GM12878 (cell line): ENCODE measurements at regions not wholly inside any gene's neighbourhood (a gene's known extent, or its start where the extent isn't known, plus 50 kb on each side); places are given as distances from the start of the nearest gene placed in this dataset.

Experiments used
- ATAC-seq: fragments of 200-7000 bp; cut with Tn5 transposase; 3 replicates; pipeline ENCODE4 v1.9.1; 2020; ENCODE audit warnings: mild to moderate bottlenecking, moderate library complexity
- BruUV-seq: library from RNA; stranded (reverse); fragments of 400-500 nt; replicated peaks from 2 replicates; lab custom pipeline; 2021; lab: Mats Ljungman, UMichigan
- CTCF ChIA-PET: fragments of 300-600 bp; sonication (Branson Sonifier 250); formaldehyde crosslinking; extraction: SDS; loops from one replicate; lab custom pipeline; 2021; ENCODE audit warnings: inconsistent platforms; lab: Yijun Ruan, JAX
- POLR2A ChIA-PET: fragments of 350-600 bp; formaldehyde crosslinking; extraction: SDS; loops from one replicate; lab custom pipeline; 2021; ENCODE audit warnings: inconsistent platforms; lab: Charles Lee
- RAD21 ChIA-PET: fragments of 300-600 bp; sonication (Branson Sonifier 250); formaldehyde crosslinking; loops from one replicate; lab custom pipeline; 2023; ENCODE audit warnings: antibody characterized with exemption; ENCODE audit not compliant: unreplicated experiment; lab: Charles Lee
- SMC1A ChIA-PET: fragments of 300-600 bp; sonication (Branson Sonifier 250); formaldehyde crosslinking; loops from one replicate; lab custom pipeline; 2023; ENCODE audit not compliant: unreplicated experiment, uncharacterized antibody; lab: Charles Lee
- DNase-seq: peaks from one replicate; pipeline ENCODE4 v3.0.0-alpha.2; 2011; ENCODE audit warnings: low read depth, low spot score
- FAIRE-seq: peaks from 3 replicates; lab custom pipeline; 2011; peaks lifted over from hg19 to GRCh38; lab: Jason Lieb, UNC
- H2AFZ ChIP-seq: 2 replicates; pipeline ENCODE4 v1.6.0; 2011; ENCODE audit warnings: low read depth, low read length, control low read depth; ENCODE audit not compliant: control insufficient read depth
- H3K27ac ChIP-seq: 2 replicates; pipeline ENCODE4 v1.5.1; 2011; ENCODE audit warnings: control low read depth; ENCODE audit not compliant: control insufficient read depth, insufficient read depth
- H3K27me3 ChIP-seq, 2 experiments: replicated peaks in 1 of 2; 2 replicates each; pipeline versions ENCODE4 v1.6.0 to v1.6.1; 2011; ENCODE audit warnings: low read length in 1 of 2; ENCODE audit not compliant: control insufficient read depth in 2 of 2, insufficient read depth in 2 of 2
- H3K36me3 ChIP-seq, 2 experiments: 2 replicates each; pipeline ENCODE4 v1.5.1; 2011; ENCODE audit warnings: low read length in 1 of 2; ENCODE audit not compliant: control insufficient read depth in 2 of 2, insufficient read depth in 2 of 2
- H3K4me1 ChIP-seq: 2 replicates; pipeline ENCODE4 v1.6.1; 2011; ENCODE audit warnings: mild to moderate bottlenecking, low read length, moderate library complexity, mixed read lengths; ENCODE audit not compliant: control insufficient read depth, insufficient read depth
- H3K4me2 ChIP-seq: 2 replicates; pipeline ENCODE4 v1.6.0; 2011; ENCODE audit warnings: control low read depth; ENCODE audit not compliant: control insufficient read depth, insufficient read depth
- H3K4me3 ChIP-seq: fragments of 200-600 bp; sonication (generic); 2 replicates; pipeline ENCODE4 v1.5.1; 2016
- H3K79me2 ChIP-seq: 2 replicates; pipeline ENCODE4 v1.6.0; 2011; ENCODE audit warnings: low read length; ENCODE audit not compliant: control insufficient read depth, insufficient read depth
- H3K9ac ChIP-seq: 2 replicates; pipeline ENCODE4 v1.8.0; 2011; ENCODE audit warnings: low read length, control low read depth, mixed read lengths; ENCODE audit not compliant: control insufficient read depth, insufficient read depth
- H3K9me3 ChIP-seq: replicated peaks from 3 replicates; pipeline ENCODE4 v1.5.1; 2011; ENCODE audit warnings: mild to moderate bottlenecking, low read length; ENCODE audit not compliant: control insufficient read depth, insufficient read depth
- H4K20me1 ChIP-seq: 2 replicates; pipeline ENCODE4 v1.6.0; 2011; ENCODE audit not compliant: control insufficient read depth, insufficient read depth
- DPF2 ChIP-seq: fragments of 450-650 bp; IDR thresholded peaks from 2 replicates; pipeline ENCODE4 v1.6.1; 2017; ENCODE audit warnings: mild to moderate bottlenecking
- E2F4 ChIP-seq: IDR thresholded peaks from 2 replicates; pipeline ENCODE4 v1.6.1; 2012; ENCODE audit warnings: low read depth, low read length, improper control_type of control experiment
- GABPA ChIP-seq: IDR thresholded peaks from 2 replicates; pipeline ENCODE4 v1.6.1; 2014; ENCODE audit warnings: antibody characterized with exemption, low read depth, mild to moderate bottlenecking, inconsistent platforms
- NFXL1 ChIP-seq: fragments of 450-650 bp; IDR thresholded peaks from 2 replicates; pipeline ENCODE4 v1.6.1; 2017; ENCODE audit warnings: antibody characterized with exemption, mild to moderate bottlenecking, borderline replicate concordance
- NKRF ChIP-seq: fragments of 450-650 bp; conservative IDR thresholded peaks from 2 replicates; pipeline ENCODE4 v1.6.1; 2017; ENCODE audit warnings: mild to moderate bottlenecking, moderate library complexity
- PAX8 ChIP-seq: fragments of 450-650 bp; IDR thresholded peaks from 2 replicates; pipeline ENCODE4 v1.6.1; 2017; ENCODE audit warnings: mild to moderate bottlenecking, moderate library complexity
- POLR2AphosphoS5 ChIP-seq: IDR thresholded peaks from 2 replicates; pipeline ENCODE4 v1.6.1; 2011; ENCODE audit warnings: mild to moderate bottlenecking, low read length, inconsistent platforms
- REST ChIP-seq: IDR thresholded peaks from 2 replicates; pipeline ENCODE4 v1.6.1; 2012; ENCODE audit warnings: mild to moderate bottlenecking, low read depth, low read length
- SIN3A ChIP-seq: IDR thresholded peaks from 2 replicates; pipeline ENCODE4 v1.6.1; 2012; ENCODE audit warnings: low read depth, low read length, improper control_type of control experiment
- SMARCA5 ChIP-seq: fragments of 450-650 bp; IDR thresholded peaks from 2 replicates; pipeline ENCODE4 v1.6.1; 2017; ENCODE audit warnings: mild to moderate bottlenecking
- SREBF1 ChIP-seq: IDR thresholded peaks from 2 replicates; pipeline ENCODE4 v1.6.1; 2012; ENCODE audit warnings: mild to moderate bottlenecking, low read length
- SREBF2 ChIP-seq: IDR thresholded peaks from 2 replicates; pipeline ENCODE4 v1.6.1; 2012; ENCODE audit warnings: mild to moderate bottlenecking, low read length
- YBX1 ChIP-seq: fragments of 450-650 bp; IDR thresholded peaks from 2 replicates; pipeline ENCODE4 v1.6.1; 2016; ENCODE audit warnings: antibody characterized with exemption
- ZBTB11 ChIP-seq: fragments of 450-650 bp; formaldehyde crosslinking; IDR thresholded peaks from 2 replicates; pipeline ENCODE4 v1.5.0; 2022; ENCODE audit warnings: mild to moderate bottlenecking, missing genetic modification characterization
- ZZZ3 ChIP-seq: IDR thresholded peaks from 2 replicates; pipeline ENCODE4 v1.6.1; 2011; ENCODE audit warnings: low read depth; ENCODE audit not compliant: control insufficient read depth, insufficient read length
- WGBS: methylation state at CpG from one replicate; pipeline ENCODE4 v1.1.6; 2016; ENCODE audit warnings: low lambda C conversion rate; ENCODE audit not compliant: insufficient replicate concordance, insufficient coverage; ENCODE audit errors: missing lambda C conversion rate; 5-methylcytosine and 5-hydroxymethylcytosine counted together
- in situ Hi-C: fragments of 300-500 bp; cut with MboI; formaldehyde crosslinking; loops from 9 replicates; pipeline ENCODE4 v1.14.3; 2018; ENCODE audit warnings: mixed read lengths
- intact Hi-C: fragments of 100-400 bp; cut with micrococcal nuclease; formaldehyde crosslinking; loops from one replicate; pipeline ENCODE4 v1.14.2; 2022; ENCODE audit not compliant: unreplicated experiment

- TF ChIP-seq REST, result no peak
Observed at GRCh38 chr14:41171045-41171444, 435.6 kb upstream of the LRFN5 start (continued).

GRCh38 chr14:41167040-41167439, 439.6 kb upstream of the LRFN5 start:
- WGBS, result 61% methylated on average over 4 of the region's 4 CpGs
- ATAC-seq, result no peak
- Histone ChIP-seq H3K36me3 (no peaks in the 10 kb centered on the region), H3K27ac (no peak overlapping the region), H3K4me1 (no peaks in the 10 kb centered on the region), H3K27me3 (no peaks in the 10 kb centered on the region), H3K9ac (no peak overlapping the region), H3K9me3 (no peaks in the 10 kb centered on the region), H3K4me3 (no peak overlapping the region)
- CTCF ChIA-PET, result no interaction called here
- POLR2A ChIA-PET, result no interaction called here
- no TSS peak for BruUV-seq
- in situ Hi-C loops, result no loop called here
- RAD21 ChIA-PET, result no interaction called here
- SMC1A ChIA-PET, result no interaction called here
- TF ChIP-seq SREBF2 (no peak), SREBF1 (no peak), GABPA (no peak), SMARCA5 (no peak), YBX1 (no peak), POLR2AphosphoS5 (no peak), ZBTB11 (CRISPR knock-in tag) (no peak), E2F4 (no peak), PAX8 (no peak), ZZZ3 (no peak), NFXL1 (no peak), DPF2 (no peak), SIN3A (no peak), NKRF (no peak)
- TF ChIP-seq, all 136 proteins: peak for 0
- Histone ChIP-seq H4K20me1 (no peaks in the 10 kb centered on the region), H2AFZ (no peak overlapping the region), H3K79me2 (no peaks in the 10 kb centered on the region), H3K4me2 (no peak overlapping the region)
- FAIRE-seq (no peak), DNase-seq (no peak)
- intact Hi-C loops, result no loop called here
